ENCODE measurements at regions not wholly inside any gene's neighbourhood (a gene's known extent, or its start where the extent isn't known, plus 50 kb on each side); places are given as distances from the start of the nearest gene placed in this dataset.
A peak's percentile ranks its signal among the peaks of the same experiment; 100 is the strongest.

GRCh38 chr5:167511276-167511675 is 780.2 kb upstream of the WWC1 start:
- H3K4me3 ChIP-seq (ENCODE audit: control insufficient read depth, low read depth, low read length), result no peak overlapping the region
- DNase-seq (ENCODE audit: low read depth), result no peak
- TF ChIP-seq CTCF (conservative IDR thresholded peaks at IDR 0.05; ENCODE audit: control insufficient read depth, insufficient read depth, low read depth, low read length), result no peak

GRCh38 chr5:167512111-167512510 is 779.3 kb upstream of the WWC1 start:
- H3K4me3 ChIP-seq (ENCODE audit: control insufficient read depth, low read depth, low read length), result no peak overlapping the region
- no peak for DNase-seq (ENCODE audit: low read depth)
- TF ChIP-seq CTCF (conservative IDR thresholded peaks at IDR 0.05; ENCODE audit: control insufficient read depth, insufficient read depth, low read depth, low read length), result no peak

GRCh38 chr5:167513381-167513780 is 778.1 kb upstream of the WWC1 start:
- no peak for TF ChIP-seq CTCF (conservative IDR thresholded peaks at IDR 0.05; ENCODE audit: control insufficient read depth, insufficient read depth, low read depth, low read length)
- H3K4me3 ChIP-seq (ENCODE audit: control insufficient read depth, low read depth, low read length), result no peak overlapping the region
- DNase-seq (ENCODE audit: low read depth), result no peak

- TF ChIP-seq CTCF (conservative IDR thresholded peaks at IDR 0.05; ENCODE audit: control insufficient read depth, insufficient read depth, low read depth, low read length), result no peak
- no peak overlapping the region for H3K4me3 ChIP-seq (ENCODE audit: control insufficient read depth, low read depth, low read length)
- no peak for DNase-seq (ENCODE audit: low read depth)
Measured at GRCh38 chr5:167514461-167514860, 777.0 kb upstream of the WWC1 start.

- no peak overlapping the region for H3K4me3 ChIP-seq (ENCODE audit: control insufficient read depth, low read depth, low read length)
Measured at GRCh38 chr5:167525004-167525403, 766.4 kb upstream of the WWC1 start.

GRCh38 chr5:167528651-167529050 is 762.8 kb upstream of the WWC1 start:
- no peak for TF ChIP-seq CTCF (conservative IDR thresholded peaks at IDR 0.05; ENCODE audit: control insufficient read depth, insufficient read depth, low read depth, low read length)
- no peak overlapping the region for H3K4me3 ChIP-seq (ENCODE audit: control insufficient read depth, low read depth, low read length)
- no peak for DNase-seq (ENCODE audit: low read depth)

More at GRCh38 chr5:167525004-167525403, 766.4 kb upstream of the WWC1 start:
- no peak for TF ChIP-seq CTCF (conservative IDR thresholded peaks at IDR 0.05; ENCODE audit: control insufficient read depth, insufficient read depth, low read depth, low read length)
- DNase-seq (ENCODE audit: low read depth), result peak; percentile 2

- H3K4me3 ChIP-seq (ENCODE audit: control insufficient read depth, low read depth, low read length), result no peak overlapping the region
- no peak for DNase-seq (ENCODE audit: low read depth)
- no peak for TF ChIP-seq CTCF (conservative IDR thresholded peaks at IDR 0.05; ENCODE audit: control insufficient read depth, insufficient read depth, low read depth, low read length)
Measured at GRCh38 chr5:167530548-167530947, 760.9 kb upstream of the WWC1 start.
